ENCODE measurements at regions not wholly inside any gene's neighbourhood (a gene's known extent, or its start where the extent isn't known, plus 50 kb on each side); places are given as distances from the start of the nearest gene placed in this dataset.

- POLR2A ChIA-PET = no interaction called here
- intact Hi-C loops (cut with micrococcal nuclease) = no loop called here
- Mint-ChIP-seq H3K9me3 (ENCODE audit: unreplicated experiment) (no peaks in the 10 kb centered on the region), H3K4me3 (ENCODE audit: unreplicated experiment) (no peak overlapping the region), H3K27me3 (ENCODE audit: insufficient read depth, unreplicated experiment) (no peaks in the 10 kb centered on the region), H3K27ac (ENCODE audit: low read depth, unreplicated experiment) (no peak overlapping the region), H3K4me1 (ENCODE audit: insufficient read depth, unreplicated experiment) (no peaks in the 10 kb centered on the region), H3K36me3 (ENCODE audit: insufficient read depth, unreplicated experiment) (no peaks in the 10 kb centered on the region)
- no TSS peak for BruUV-seq (replicated peaks)
- CTCF ChIA-PET = no interaction called here
- no peak for TF ChIP-seq CTCF (IDR thresholded peaks at IDR 0.05; ENCODE audit: unreplicated experiment)
- DNase-seq (ENCODE audit: unreplicated experiment) = no peak
These were observed 90.7 kb upstream of the JADE1 start for GRCh38 chr4:128718768-128719167.

GRCh38 chr4:128716338-128716737, 93.2 kb upstream of the JADE1 start:
- H3K27ac Mint-ChIP-seq (ENCODE audit: low read depth, unreplicated experiment) = no peak overlapping the region
- intact Hi-C loops (cut with micrococcal nuclease) = no loop called here
- H3K9me3 Mint-ChIP-seq (ENCODE audit: unreplicated experiment) = no peaks in the 10 kb centered on the region
- no TSS peak for BruUV-seq (replicated peaks)
- H3K4me3 Mint-ChIP-seq (ENCODE audit: unreplicated experiment) = no peak overlapping the region
- H3K27me3 Mint-ChIP-seq (ENCODE audit: insufficient read depth, unreplicated experiment) = no peaks in the 10 kb centered on the region
- ChIA-PET POLR2A (no interaction called here), CTCF (interaction anchor here (0.6 kb wide), 2 partner anchors 108 to 376 kb away, joined by 3 read pairs; no protein-coding TSS in a partner anchor)
- no peak for TF ChIP-seq CTCF (IDR thresholded peaks at IDR 0.05; ENCODE audit: unreplicated experiment)
- no peaks in the 10 kb centered on the region for H3K4me1 Mint-ChIP-seq (ENCODE audit: insufficient read depth, unreplicated experiment)
- H3K36me3 Mint-ChIP-seq (ENCODE audit: insufficient read depth, unreplicated experiment) = no peaks in the 10 kb centered on the region
- no peak for DNase-seq (ENCODE audit: unreplicated experiment)

- DNase-seq (ENCODE audit: unreplicated experiment) = no peak
- H3K36me3 Mint-ChIP-seq (ENCODE audit: insufficient read depth, unreplicated experiment) = no peaks in the 10 kb centered on the region
- H3K9me3 Mint-ChIP-seq (ENCODE audit: unreplicated experiment) = no peaks in the 10 kb centered on the region
- H3K27me3 Mint-ChIP-seq (ENCODE audit: insufficient read depth, unreplicated experiment) = no peaks in the 10 kb centered on the region
- H3K27ac Mint-ChIP-seq (ENCODE audit: low read depth, unreplicated experiment) = no peak overlapping the region
- no peaks in the 10 kb centered on the region for H3K4me1 Mint-ChIP-seq (ENCODE audit: insufficient read depth, unreplicated experiment)
- BruUV-seq (replicated peaks) = no TSS peak
- ChIA-PET POLR2A (no interaction called here), CTCF (interaction anchor here (0.6 to 1.1 kb wide), 4 partner anchors 12 to 509 kb away, joined by 3 to 5 read pairs (median 3); no protein-coding TSS in a partner anchor)
- intact Hi-C loops (cut with micrococcal nuclease) = no loop called here
- no peak overlapping the region for H3K4me3 Mint-ChIP-seq (ENCODE audit: unreplicated experiment)
- no peak for TF ChIP-seq CTCF (IDR thresholded peaks at IDR 0.05; ENCODE audit: unreplicated experiment)
These were observed 93.9 kb upstream of the JADE1 start for GRCh38 chr4:128715616-128716015.

- ChIA-PET CTCF (interaction anchor here (1.3 kb wide), 1 partner anchor 13 kb away, joined by 3 read pairs; no protein-coding TSS in a partner anchor), POLR2A (interaction anchor here (1.3 kb wide), 1 partner anchor 23 kb away, joined by 4 read pairs; no protein-coding TSS in a partner anchor)
- BruUV-seq (replicated peaks) = no TSS peak
- Mint-ChIP-seq H3K36me3 (ENCODE audit: insufficient read depth, unreplicated experiment) (no peaks in the 10 kb centered on the region), H3K4me1 (ENCODE audit: insufficient read depth, unreplicated experiment) (peaks cover 6% of the 10 kb centered on the region), H3K4me3 (ENCODE audit: unreplicated experiment) (no peak overlapping the region), H3K9me3 (ENCODE audit: unreplicated experiment) (no peaks in the 10 kb centered on the region), H3K27ac (ENCODE audit: low read depth, unreplicated experiment) (no peak overlapping the region), H3K27me3 (ENCODE audit: insufficient read depth, unreplicated experiment) (no peaks in the 10 kb centered on the region)
- no peak for DNase-seq (ENCODE audit: unreplicated experiment)
- intact Hi-C loops (cut with micrococcal nuclease) = no loop called here
- TF ChIP-seq CTCF (IDR thresholded peaks at IDR 0.05; ENCODE audit: unreplicated experiment) = no peak
These were observed 98.1 kb upstream of the JADE1 start for GRCh38 chr4:128711361-128711760.

All from MCF 10A (cell line).